RWPE1 (cell line): ENCODE measurements at regions not wholly inside any gene's neighbourhood (a gene's known extent, or its start where the extent isn't known, plus 50 kb on each side); places are given as distances from the start of the nearest gene placed in this dataset.

Source experiments
- CTCF ChIA-PET: fragments of 350-600 bp; sonication (Branson Sonifier 250); formaldehyde crosslinking; extraction: SDS; loops from one replicate; lab custom pipeline; 2021; lab: Yijun Ruan, JAX
- POLR2A ChIA-PET: fragments of 400-600 bp; formaldehyde crosslinking; extraction: SDS; loops from one replicate; lab custom pipeline; 2020; ENCODE audit warnings: antibody characterized with exemption; ENCODE audit not compliant: low non-redundant PET; lab: Yijun Ruan, JAX
- DNase-seq: peaks from one replicate; pipeline ENCODE4 v3.0.0; 2012; ENCODE audit warnings: low spot score
- H3K27ac ChIP-seq: fragments of 450-650 bp; 2 replicates; pipeline ENCODE4 v1.5.1; 2017
- CTCF ChIP-seq: fragments of 450-650 bp; conservative IDR thresholded peaks from 2 replicates; pipeline ENCODE4 v1.5.1; 2017; ENCODE audit warnings: low read depth, mild to moderate bottlenecking

GRCh38 chr13:50098693-50099092 lies 83.4 kb downstream of the KCNRG start:
- DNase-seq = no peak
- no peak overlapping the region for H3K27ac ChIP-seq
- TF ChIP-seq CTCF = no peak
- ChIA-PET CTCF (interaction anchor here (0.7 kb wide), 1 partner anchor 1490 kb away, joined by 4 read pairs; no protein-coding TSS in a partner anchor), POLR2A (no interaction called here)

GRCh38 chr13:50099473-50099872 lies 84.2 kb downstream of the KCNRG start:
- H3K27ac ChIP-seq = no peak overlapping the region
- no peak for DNase-seq
- ChIA-PET CTCF (no interaction called here), POLR2A (no interaction called here)
- no peak for TF ChIP-seq CTCF

- ChIA-PET POLR2A (no interaction called here), CTCF (interaction anchor here (0.7 kb wide), 2 partner anchors 11 to 27 kb away, joined by 3 read pairs; no protein-coding TSS in a partner anchor)
- no peak for DNase-seq
- no peak for TF ChIP-seq CTCF
- no peak overlapping the region for H3K27ac ChIP-seq
These were observed 86.3 kb downstream of the KCNRG start for GRCh38 chr13:50101590-50101989.

- DNase-seq = peak; percentile 44
- no peak for TF ChIP-seq CTCF
- no peak overlapping the region for H3K27ac ChIP-seq
- CTCF ChIA-PET = interaction anchor here (0.6 kb wide), 1 partner anchor 20 kb away, joined by 4 read pairs; no protein-coding TSS in a partner anchor
- POLR2A ChIA-PET = no interaction called here
These were observed 89.2 kb downstream of the KCNRG start for GRCh38 chr13:50104493-50104892.

- POLR2A ChIA-PET = no interaction called here
- H3K27ac ChIP-seq = no peak overlapping the region
- CTCF ChIA-PET = interaction anchor here (0.6 to 0.7 kb wide), 2 partner anchors 22 to 438 kb away, joined by 3 to 4 read pairs; no protein-coding TSS in a partner anchor
- DNase-seq = no peak
- TF ChIP-seq CTCF = no peak
These were observed 91.3 kb downstream of the KCNRG start for GRCh38 chr13:50106559-50106958.

- CTCF ChIA-PET = interaction anchor here (0.6 to 0.7 kb wide), 2 partner anchors 23 to 438 kb away, joined by 3 to 4 read pairs; no protein-coding TSS in a partner anchor
- no peak overlapping the region for H3K27ac ChIP-seq
- POLR2A ChIA-PET = no interaction called here
- DNase-seq = no peak
- TF ChIP-seq CTCF = no peak
These were observed 92.0 kb downstream of the KCNRG start for GRCh38 chr13:50107205-50107604.
